ENCODE measurements at regions not wholly inside any gene's neighbourhood (a gene's known extent, or its start where the extent isn't known, plus 50 kb on each side); places are given as distances from the start of the nearest gene placed in this dataset.

DNA sequence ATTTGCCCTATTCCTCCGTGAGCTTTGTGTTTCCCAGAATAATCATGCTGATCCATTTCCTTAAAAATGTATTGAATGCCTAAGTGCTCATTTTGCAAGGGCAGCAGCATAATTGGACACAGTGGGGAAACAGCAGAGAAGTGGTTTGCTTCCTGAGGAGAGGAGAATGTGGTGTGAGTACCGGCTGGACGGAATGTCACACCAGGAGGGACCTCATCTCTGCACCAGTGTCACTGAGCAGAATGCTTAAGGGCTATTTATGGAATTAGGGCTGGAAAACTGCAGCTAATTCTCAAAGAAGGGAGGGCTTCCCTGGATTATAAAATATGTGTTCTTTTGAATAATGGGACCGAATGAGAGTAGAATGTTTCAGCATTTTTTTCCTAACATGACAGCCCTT, 1100.6 kb upstream of the RBFOX1 start:
- Mint-ChIP-seq H3K9me3 (peaks cover 12% of the 10 kb centered on the region), H3K27ac (no peak overlapping the region), H3K36me3 (no peaks in the 10 kb centered on the region), H3K27me3 (no peaks in the 10 kb centered on the region), H3K4me1 (no peaks in the 10 kb centered on the region), H3K4me3 (no peak overlapping the region)
- DNase-seq = no peak

DNA sequence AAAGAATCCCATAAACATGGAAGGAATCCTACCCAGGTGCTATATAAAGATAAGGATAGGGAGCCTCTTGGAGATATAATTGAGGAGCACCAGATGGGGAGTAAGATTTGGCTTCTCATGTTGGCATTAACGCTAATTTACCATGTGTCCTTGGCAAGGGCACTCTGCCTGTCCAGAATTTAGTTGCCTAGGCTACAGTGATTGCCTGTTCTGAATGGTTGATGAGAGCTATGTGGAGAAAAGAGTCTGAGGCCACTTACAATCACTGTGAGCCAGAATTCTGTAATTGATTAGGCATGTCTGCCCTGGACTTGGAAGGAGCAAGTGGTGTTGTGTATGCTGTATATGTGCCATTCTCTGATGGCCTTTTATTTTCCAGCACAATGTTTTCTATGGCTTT, 1101.2 kb upstream of the RBFOX1 start:
- DNase-seq = no peak
- no peaks in the 10 kb centered on the region for H3K4me1 Mint-ChIP-seq
- peaks cover 12% of the 10 kb centered on the region for H3K9me3 Mint-ChIP-seq
- no peak overlapping the region for H3K27ac Mint-ChIP-seq
- no peaks in the 10 kb centered on the region for H3K27me3 Mint-ChIP-seq
- no peaks in the 10 kb centered on the region for H3K36me3 Mint-ChIP-seq
- H3K4me3 Mint-ChIP-seq = no peak overlapping the region

DNA sequence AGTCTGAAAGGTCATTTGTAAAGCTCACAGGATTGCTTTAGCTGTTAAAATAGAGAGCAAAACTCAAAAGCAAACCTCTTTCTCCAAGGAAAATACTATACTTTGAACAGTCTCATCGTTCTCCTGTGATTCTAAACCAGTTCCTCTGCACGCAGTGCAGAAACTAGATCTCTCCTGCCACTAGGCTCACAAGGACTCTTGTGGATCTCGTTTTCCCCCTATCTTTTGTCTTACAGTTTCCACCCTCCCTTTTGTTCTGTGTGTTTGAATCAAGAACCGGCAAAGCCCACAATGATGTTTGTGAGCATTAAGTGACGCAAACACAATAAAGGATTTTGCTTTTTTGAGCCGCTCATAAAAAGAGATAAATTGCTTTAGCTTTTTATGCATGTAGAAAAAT, 1103.5 kb upstream of the RBFOX1 start:
- Mint-ChIP-seq H3K36me3 (no peaks in the 10 kb centered on the region), H3K4me3 (no peak overlapping the region), H3K9me3 (peaks cover 12% of the 10 kb centered on the region), H3K4me1 (no peaks in the 10 kb centered on the region), H3K27me3 (no peaks in the 10 kb centered on the region), H3K27ac (no peak overlapping the region)
- no peak for DNase-seq

DNA sequence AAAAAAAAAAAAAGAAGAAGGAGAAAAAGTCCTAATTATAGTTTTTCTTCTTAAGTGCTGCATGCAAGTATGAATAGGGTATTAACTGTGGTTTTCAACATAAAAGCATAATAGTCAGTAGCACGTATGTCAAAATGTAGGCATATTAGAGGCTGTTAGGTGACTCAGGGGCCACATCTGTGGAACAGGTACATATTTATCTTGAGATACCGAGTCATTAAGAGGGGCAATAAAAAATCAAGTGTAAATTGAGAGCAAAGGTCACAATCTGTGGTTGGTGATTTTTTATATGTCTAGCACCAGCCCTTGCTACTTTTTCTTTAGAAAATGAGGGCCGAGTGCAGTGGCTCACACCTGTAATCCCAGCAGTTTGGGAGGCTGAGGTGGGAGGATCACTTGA, 1113.8 kb upstream of the RBFOX1 start:
- H3K27me3 Mint-ChIP-seq = no peaks in the 10 kb centered on the region
- H3K4me3 Mint-ChIP-seq = no peak overlapping the region
- peaks cover 2% of the 10 kb centered on the region for H3K9me3 Mint-ChIP-seq
- H3K27ac Mint-ChIP-seq = no peak overlapping the region
- DNase-seq = no peak
- H3K36me3 Mint-ChIP-seq = no peaks in the 10 kb centered on the region
- H3K4me1 Mint-ChIP-seq = no peaks in the 10 kb centered on the region

DNA sequence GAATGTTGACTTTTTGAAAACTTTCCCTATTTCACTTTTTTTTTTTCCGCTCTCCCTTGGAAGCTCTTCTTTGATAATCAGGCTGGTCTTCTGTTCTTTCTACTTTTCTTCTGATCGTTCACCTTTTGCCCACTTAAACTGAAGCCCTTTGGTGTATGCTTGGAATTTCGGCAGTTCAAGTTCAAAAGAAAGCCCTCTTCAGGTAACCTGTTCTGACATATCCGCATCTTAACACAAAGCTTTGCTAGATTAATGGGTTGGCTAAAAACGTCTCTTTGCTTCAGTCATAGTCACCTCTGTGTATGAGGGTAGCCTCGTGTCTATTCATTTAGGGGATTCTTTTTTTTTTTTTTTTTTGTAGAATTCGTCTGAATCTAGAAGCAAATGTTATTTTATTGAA, 1115.8 kb upstream of the RBFOX1 start:
- Mint-ChIP-seq H3K4me1 (no peaks in the 10 kb centered on the region), H3K36me3 (no peaks in the 10 kb centered on the region), H3K27me3 (no peaks in the 10 kb centered on the region), H3K4me3 (no peak overlapping the region), H3K9me3 (peaks cover 2% of the 10 kb centered on the region), H3K27ac (no peak overlapping the region)
- DNase-seq = no peak

DNA sequence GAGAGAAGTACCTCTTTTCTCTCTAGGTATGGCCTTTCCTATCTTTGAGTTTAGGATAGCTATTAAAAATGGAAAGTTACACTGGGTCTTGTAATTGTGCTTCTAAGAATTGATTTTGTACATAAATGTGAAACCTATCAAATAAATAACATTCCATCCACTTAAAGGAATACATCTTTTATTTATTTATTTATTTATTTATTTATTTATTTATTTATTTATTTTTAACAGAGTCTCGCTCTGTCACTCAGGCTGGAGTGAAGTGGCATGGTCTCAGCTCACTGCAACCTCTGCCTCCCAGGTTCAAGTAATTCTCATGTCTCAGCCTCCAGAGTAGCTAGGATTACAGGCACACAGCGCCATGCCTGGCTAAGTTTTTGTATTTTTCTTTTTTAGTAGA, 1114.0 kb upstream of the EEF2KMT start:
- Mint-ChIP-seq H3K36me3 (no peaks in the 10 kb centered on the region), H3K4me3 (no peak overlapping the region), H3K27me3 (no peaks in the 10 kb centered on the region), H3K4me1 (no peaks in the 10 kb centered on the region), H3K9me3 (no peaks in the 10 kb centered on the region), H3K27ac (no peak overlapping the region)
- DNase-seq = no peak

DNA sequence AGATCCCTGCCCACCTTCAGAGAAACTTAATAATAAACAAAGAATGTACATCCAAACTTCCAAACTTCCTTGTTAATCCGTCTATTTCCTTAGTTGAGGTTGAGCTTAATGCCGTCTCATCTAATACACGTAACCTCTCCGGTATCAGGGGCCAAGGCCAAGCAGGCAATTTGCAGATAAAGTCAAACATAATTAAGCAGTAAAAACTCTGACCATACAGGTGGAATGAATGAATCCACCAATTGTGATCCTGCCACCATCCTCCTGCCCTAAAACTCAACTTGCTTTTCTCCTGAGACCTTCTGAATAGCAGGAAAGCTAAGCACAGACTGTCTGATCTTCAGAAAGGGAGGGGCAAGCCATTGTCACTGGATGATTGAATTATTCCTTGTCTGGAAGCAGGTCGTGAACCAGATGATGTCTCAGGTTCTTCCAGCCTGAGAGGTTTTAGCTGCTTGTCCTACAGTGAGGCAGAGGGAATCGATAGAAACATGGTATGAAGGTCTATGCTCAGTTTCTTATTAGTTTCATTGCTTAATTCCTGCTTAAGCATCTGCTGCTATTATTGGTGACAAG, 1111.8 kb upstream of the EEF2KMT start:
- Mint-ChIP-seq H3K4me1 (no peaks in the 10 kb centered on the region), H3K9me3 (peaks cover 2% of the 10 kb centered on the region), H3K27ac (no peak overlapping the region), H3K36me3 (no peaks in the 10 kb centered on the region), H3K4me3 (no peak overlapping the region), H3K27me3 (no peaks in the 10 kb centered on the region)
- DNase-seq = no peak

DNA sequence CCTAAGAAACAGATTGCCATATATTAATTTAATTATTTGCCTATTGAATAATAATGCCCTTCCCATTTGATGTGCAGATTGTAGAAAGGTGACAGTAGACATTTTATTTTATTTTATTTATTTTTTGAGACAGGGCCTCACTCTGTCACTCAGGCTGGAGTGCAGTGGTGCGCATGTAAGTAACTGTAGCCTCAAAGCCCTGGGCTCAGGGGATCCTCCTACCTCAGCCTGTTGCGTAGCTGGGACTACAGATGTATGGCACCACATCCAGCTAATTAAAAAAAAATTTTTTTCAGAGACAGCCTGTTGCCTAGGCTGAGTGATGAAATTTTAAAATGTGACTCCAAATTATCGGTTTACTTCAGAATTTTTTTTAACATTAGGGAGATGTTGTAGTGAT, 1110.0 kb upstream of the EEF2KMT start:
- DNase-seq = no peak
- no peak overlapping the region for H3K27ac Mint-ChIP-seq
- H3K4me3 Mint-ChIP-seq = no peak overlapping the region
- H3K36me3 Mint-ChIP-seq = no peaks in the 10 kb centered on the region
- peaks cover 2% of the 10 kb centered on the region for H3K9me3 Mint-ChIP-seq
- no peaks in the 10 kb centered on the region for H3K27me3 Mint-ChIP-seq
- H3K4me1 Mint-ChIP-seq = no peaks in the 10 kb centered on the region

DNA sequence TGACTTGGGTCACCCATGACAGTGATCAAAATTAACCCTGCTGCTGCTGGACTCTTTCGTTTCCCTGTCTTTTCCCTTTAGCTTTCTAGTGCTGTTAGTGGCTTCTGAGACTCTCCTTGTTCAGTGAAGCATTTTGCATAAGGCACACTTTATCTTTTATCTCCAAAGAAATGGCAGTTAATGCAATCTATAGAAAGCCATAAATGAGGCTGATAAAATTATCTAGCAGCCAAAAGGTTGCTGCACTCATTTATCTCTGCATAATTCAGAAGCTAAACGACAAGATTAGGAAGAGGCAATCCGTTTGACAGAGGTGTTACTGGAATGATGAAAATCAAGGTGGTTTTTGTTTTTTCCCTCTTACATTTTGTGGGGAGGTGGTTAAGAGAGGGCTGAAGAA, 1109.5 kb upstream of the EEF2KMT start:
- no peaks in the 10 kb centered on the region for H3K27me3 Mint-ChIP-seq
- no peaks in the 10 kb centered on the region for H3K4me1 Mint-ChIP-seq
- no peak overlapping the region for H3K4me3 Mint-ChIP-seq
- H3K9me3 Mint-ChIP-seq = peaks cover 2% of the 10 kb centered on the region
- no peak for DNase-seq
- H3K27ac Mint-ChIP-seq = no peak overlapping the region
- H3K36me3 Mint-ChIP-seq = no peaks in the 10 kb centered on the region

DNA sequence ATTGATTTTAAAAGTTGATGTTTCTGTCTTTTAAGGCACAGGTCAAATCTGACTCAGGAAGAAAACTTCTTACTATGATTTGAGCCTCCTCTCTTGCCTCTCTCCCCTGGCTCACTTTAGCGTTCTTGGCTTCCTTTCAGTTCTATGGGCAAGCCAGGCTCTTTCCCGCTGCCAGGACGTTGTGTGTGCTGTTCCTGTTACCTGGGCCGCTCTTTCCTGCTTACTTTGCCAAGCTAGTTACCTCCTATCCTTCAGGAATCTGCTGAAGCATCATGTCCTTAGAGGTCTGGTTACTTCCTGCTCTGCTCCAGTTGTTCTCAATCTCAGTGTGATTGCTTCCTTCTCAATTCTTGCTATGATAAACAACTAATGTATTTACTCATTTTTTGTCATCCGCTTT, 1108.5 kb upstream of the EEF2KMT start:
- H3K4me1 Mint-ChIP-seq = no peaks in the 10 kb centered on the region
- no peak for DNase-seq
- no peaks in the 10 kb centered on the region for H3K36me3 Mint-ChIP-seq
- no peaks in the 10 kb centered on the region for H3K27me3 Mint-ChIP-seq
- no peak overlapping the region for H3K27ac Mint-ChIP-seq
- no peak overlapping the region for H3K4me3 Mint-ChIP-seq
- H3K9me3 Mint-ChIP-seq = peaks cover 2% of the 10 kb centered on the region

DNA sequence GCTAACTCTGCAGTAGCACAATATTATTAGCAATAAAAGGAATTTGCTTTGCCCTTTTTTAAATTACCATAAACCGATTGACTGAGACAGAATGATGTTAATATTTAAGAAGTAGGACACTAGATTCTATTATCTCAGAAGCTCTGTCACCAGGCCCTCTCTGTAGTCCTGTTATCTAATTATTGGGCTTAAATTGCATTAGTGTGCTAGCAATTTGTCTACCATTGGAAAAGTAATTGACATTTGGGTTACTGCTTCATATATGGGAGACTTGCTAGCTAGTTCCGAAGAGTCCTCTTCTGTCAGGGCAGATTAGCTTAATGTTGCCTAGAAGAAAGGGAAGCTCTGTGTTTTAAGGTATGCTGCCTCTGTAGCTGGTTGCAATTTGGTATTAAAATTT, 1107.3 kb upstream of the EEF2KMT start:
- DNase-seq = no peak
- Mint-ChIP-seq H3K27me3 (no peaks in the 10 kb centered on the region), H3K27ac (no peak overlapping the region), H3K4me3 (no peak overlapping the region), H3K4me1 (no peaks in the 10 kb centered on the region), H3K36me3 (no peaks in the 10 kb centered on the region), H3K9me3 (peaks cover 2% of the 10 kb centered on the region)

DNA sequence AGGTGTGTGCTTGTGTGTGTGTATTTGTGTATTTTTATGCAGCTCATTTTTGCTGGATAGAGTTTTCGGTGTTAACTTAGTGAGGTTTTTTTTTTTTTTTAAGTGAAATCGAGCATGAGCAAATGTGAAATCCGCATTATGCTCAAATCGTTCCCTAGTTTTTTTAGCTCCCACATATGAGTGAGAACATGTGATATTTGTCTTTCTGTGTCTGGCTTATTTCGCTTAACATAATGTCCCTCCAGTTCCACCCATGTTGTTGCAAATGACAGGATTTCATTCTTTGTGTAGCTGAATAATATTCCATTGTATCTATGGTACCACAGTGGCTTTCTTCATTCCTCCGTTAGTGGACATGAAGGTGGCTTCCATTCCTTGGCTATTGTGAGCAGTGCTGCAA, 1103.3 kb upstream of the EEF2KMT start:
- no peaks in the 10 kb centered on the region for H3K4me1 Mint-ChIP-seq
- H3K4me3 Mint-ChIP-seq = no peak overlapping the region
- H3K36me3 Mint-ChIP-seq = no peaks in the 10 kb centered on the region
- no peaks in the 10 kb centered on the region for H3K9me3 Mint-ChIP-seq
- H3K27ac Mint-ChIP-seq = no peak overlapping the region
- no peak for DNase-seq
- no peaks in the 10 kb centered on the region for H3K27me3 Mint-ChIP-seq

DNA sequence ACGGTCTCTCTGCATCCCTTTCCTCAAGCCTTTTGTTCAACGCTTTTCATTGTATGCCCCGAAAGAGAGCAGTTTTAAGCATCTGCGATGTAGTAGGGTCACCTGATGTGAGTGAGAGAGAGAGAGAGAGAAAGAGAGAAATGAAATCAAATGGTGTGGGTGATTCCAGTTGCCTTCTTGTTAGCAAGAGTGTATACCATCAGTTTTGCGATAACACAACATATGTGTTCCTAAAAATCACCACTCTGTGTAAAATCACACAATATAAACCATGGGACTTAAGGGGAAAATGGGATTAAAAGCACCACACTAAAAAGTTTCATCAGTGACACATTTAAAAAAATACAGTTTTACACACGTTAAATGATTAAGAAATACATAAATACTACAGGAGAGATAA, 1102.7 kb upstream of the EEF2KMT start:
- H3K9me3 Mint-ChIP-seq = no peaks in the 10 kb centered on the region
- H3K27me3 Mint-ChIP-seq = no peaks in the 10 kb centered on the region

DNA sequence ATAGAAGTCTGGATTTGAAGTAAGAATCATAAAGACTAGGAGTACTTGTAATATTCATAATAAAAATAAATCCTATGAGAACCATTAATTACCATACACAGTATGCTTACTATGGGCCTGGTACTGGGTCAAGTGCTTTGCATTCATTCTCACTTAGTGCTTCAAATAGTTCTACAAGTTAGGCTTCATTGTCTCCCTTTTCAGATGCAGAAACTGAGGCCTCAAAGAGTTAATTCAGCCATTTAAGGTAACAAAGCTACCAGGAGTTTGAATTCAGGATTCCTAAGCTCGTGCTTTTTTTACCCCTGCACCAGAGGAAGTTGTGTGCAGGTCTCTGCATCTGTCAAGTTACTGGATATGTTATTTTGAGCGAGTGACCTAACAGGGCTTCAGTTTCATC, 1098.4 kb upstream of the EEF2KMT start:
- no peak for DNase-seq
- Mint-ChIP-seq H3K9me3 (peaks cover 12% of the 10 kb centered on the region), H3K36me3 (no peaks in the 10 kb centered on the region)

More for the DNA sequence above, 1102.7 kb upstream of the EEF2KMT start:
- no peak overlapping the region for H3K27ac Mint-ChIP-seq
- H3K36me3 Mint-ChIP-seq = no peaks in the 10 kb centered on the region
- DNase-seq = no peak
- H3K4me3 Mint-ChIP-seq = no peak overlapping the region
- no peaks in the 10 kb centered on the region for H3K4me1 Mint-ChIP-seq

DNA sequence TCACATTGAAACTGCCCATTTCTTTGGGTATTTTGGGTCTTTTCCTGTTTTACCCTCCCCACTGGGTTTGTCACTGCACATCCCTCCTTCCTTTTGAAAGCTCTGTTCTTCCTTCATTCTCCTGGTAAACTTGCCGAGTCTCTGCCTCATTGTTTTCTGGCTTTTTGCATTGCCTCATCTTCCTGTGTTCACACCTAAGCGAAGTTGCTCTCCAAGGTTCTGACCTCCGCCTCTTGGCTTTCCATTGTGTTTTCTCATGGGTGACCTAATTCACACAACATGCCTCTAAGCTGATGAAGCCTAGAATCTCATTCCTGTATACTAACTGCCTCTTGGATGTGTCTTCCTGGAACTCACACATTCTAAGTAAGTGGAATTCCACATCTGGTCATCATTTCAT, 1096.1 kb upstream of the EEF2KMT start:
- peaks cover 12% of the 10 kb centered on the region for H3K9me3 Mint-ChIP-seq
- no peak for DNase-seq
- no peaks in the 10 kb centered on the region for H3K4me1 Mint-ChIP-seq
- no peaks in the 10 kb centered on the region for H3K27me3 Mint-ChIP-seq
- H3K36me3 Mint-ChIP-seq = no peaks in the 10 kb centered on the region
- no peak overlapping the region for H3K4me3 Mint-ChIP-seq
- no peak overlapping the region for H3K27ac Mint-ChIP-seq

More for the DNA sequence above, 1098.4 kb upstream of the EEF2KMT start:
- no peak overlapping the region for H3K4me3 Mint-ChIP-seq
- H3K27me3 Mint-ChIP-seq = no peaks in the 10 kb centered on the region
- no peaks in the 10 kb centered on the region for H3K4me1 Mint-ChIP-seq
- H3K27ac Mint-ChIP-seq = no peak overlapping the region

DNA sequence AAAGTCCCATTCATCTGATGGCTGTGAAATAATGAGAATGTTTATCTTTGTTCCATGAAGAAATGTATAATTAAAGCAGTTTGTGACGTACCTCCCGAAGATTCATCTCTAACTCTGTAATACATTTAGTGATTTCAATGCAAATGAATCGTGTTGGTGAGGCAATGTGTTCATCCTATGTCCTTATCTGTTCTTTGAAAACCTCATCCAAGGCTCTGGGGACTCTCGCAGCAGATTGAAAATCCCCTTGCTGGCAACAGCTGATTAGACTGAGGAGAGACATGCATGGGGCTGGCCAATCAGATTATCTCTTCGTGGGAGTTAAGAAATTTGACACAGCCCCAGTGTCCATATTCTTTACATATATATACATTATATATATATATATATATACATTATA, 1095.4 kb upstream of the EEF2KMT start:
- Mint-ChIP-seq H3K27me3 (no peaks in the 10 kb centered on the region), H3K4me1 (no peaks in the 10 kb centered on the region), H3K4me3 (no peak overlapping the region), H3K9me3 (peaks cover 12% of the 10 kb centered on the region), H3K36me3 (no peaks in the 10 kb centered on the region), H3K27ac (no peak overlapping the region)
- DNase-seq = no peak

DNA sequence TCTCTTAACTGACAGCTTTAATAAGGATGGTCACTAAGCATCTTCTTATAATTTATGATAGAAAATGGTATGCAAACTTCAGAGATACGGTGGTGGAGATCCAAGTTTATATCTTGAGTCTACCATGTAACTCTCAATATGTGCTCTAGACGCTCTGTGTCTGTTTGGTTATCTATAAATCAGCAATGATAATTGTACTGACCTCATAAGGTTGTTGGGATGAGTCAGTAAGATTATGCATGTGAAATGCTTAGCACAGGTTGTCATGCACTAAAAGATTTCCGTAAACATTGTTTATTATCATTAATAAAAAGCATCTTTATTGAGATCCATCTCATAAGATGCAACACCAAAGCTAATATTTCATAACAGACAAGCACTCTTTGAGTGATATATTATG, 1094.9 kb upstream of the EEF2KMT start:
- Mint-ChIP-seq H3K27ac (no peak overlapping the region), H3K36me3 (no peaks in the 10 kb centered on the region), H3K4me1 (no peaks in the 10 kb centered on the region), H3K4me3 (no peak overlapping the region), H3K9me3 (peaks cover 12% of the 10 kb centered on the region), H3K27me3 (no peaks in the 10 kb centered on the region)
- no peak for DNase-seq
